ENCODE measurements at regions not wholly inside any gene's neighbourhood (a gene's known extent, or its start where the extent isn't known, plus 50 kb on each side); places are given as distances from the start of the nearest gene placed in this dataset.

DNA sequence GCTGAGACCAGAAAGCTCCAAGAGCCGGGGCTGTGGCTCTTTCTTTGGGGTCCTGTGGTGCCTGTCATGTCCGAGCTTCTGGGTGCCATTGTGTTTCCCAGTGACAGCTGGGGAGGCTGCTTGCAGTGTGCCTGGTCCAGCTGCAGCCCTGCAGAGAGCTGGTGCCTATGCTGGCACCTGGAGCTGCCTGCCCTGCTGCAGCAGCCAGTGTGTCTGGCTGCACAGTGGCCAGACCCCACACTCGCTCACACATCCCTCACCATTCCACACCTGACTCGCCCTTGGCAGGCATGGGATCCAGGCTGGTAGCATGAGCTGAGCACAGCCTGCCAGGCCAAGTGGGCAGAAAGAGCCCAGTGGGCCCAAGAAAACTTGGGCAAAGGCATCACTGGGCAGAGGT is 635.1 kb upstream of the SEMA3D start:
- CTCF ChIA-PET: interaction anchor here (0.8 to 1.8 kb wide), 4 partner anchors 8 to 17 kb away, joined by 3 to 6 read pairs (median 5); no protein-coding TSS in a partner anchor
- no peak for DNase-seq (ENCODE audit: extremely low spot score)
- POLR2A ChIA-PET: no interaction called here
- TF ChIP-seq, protein P1, sequence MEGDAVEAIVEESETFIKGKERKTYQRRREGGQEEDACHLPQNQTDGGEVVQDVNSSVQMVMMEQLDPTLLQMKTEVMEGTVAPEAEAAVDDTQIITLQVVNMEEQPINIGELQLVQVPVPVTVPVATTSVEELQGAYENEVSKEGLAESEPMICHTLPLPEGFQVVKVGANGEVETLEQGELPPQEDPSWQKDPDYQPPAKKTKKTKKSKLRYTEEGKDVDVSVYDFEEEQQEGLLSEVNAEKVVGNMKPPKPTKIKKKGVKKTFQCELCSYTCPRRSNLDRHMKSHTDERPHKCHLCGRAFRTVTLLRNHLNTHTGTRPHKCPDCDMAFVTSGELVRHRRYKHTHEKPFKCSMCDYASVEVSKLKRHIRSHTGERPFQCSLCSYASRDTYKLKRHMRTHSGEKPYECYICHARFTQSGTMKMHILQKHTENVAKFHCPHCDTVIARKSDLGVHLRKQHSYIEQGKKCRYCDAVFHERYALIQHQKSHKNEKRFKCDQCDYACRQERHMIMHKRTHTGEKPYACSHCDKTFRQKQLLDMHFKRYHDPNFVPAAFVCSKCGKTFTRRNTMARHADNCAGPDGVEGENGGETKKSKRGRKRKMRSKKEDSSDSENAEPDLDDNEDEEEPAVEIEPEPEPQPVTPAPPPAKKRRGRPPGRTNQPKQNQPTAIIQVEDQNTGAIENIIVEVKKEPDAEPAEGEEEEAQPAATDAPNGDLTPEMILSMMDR (IDR thresholded peaks at IDR 0.05; ENCODE audit: control extremely low read depth, extremely low read depth, low read depth, missing control alignments): no peak

DNA sequence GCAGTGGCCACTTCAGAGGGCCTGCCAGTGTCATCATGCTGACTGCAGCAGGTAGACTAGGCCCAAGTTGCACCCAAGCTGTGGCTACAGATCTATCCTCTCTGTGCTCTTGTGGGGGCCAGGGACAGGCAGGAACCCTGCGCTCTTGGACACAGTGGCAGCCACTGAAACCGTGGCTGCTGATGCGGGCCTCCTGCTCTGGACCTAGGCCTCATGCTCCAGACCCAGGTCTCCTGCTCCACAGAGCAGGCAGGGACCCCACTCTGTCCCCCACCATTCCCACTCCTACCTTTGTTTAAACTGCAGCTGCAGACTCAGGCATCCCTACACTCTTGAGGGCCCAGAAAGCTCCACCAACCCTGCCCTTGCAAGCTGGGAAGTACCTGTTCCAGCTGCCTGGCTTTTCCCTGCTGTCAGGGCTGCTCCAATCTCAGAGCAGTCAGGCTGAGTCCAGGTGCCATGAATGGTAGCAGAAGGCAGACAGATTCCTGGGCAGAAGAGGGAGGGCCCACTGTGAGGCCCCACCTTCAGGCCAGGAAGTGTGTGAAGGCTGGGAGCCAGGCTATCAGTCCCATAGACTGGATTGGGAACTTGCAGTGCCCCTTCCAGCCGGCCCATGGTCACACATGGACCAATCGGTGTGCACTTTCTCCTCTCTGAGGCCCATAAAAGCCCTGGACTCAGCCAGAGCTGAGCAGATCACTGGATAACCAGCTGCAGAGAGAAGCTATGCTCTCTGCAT is 634.0 kb upstream of the SEMA3D start:
- no peak for DNase-seq (ENCODE audit: extremely low spot score)
- ChIA-PET CTCF (interaction anchor here (0.8 to 1.8 kb wide), 4 partner anchors 9 to 18 kb away, joined by 3 to 6 read pairs (median 5); no protein-coding TSS in a partner anchor), POLR2A (no interaction called here)
- TF ChIP-seq, protein P1 (IDR thresholded peaks at IDR 0.05; ENCODE audit: control extremely low read depth, extremely low read depth, low read depth, missing control alignments): no peak

DNA sequence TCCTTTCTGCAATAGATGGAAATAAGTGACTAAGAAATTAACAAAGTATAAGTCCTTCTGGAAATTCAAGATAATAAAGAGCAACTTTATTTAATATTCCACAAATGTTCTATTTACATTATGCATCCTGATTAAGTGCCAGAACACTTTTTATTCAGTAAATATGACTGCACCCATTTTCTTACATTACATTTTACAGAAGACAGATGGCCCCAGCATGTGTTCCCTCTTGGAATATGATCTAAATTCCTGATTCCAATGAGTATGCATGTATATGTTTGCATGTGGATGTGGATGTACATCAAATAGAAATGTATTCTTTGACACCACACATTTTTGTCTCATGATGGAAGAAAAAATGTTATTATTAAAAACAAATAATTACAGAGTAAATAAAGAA is 628.7 kb upstream of the SEMA3D start:
- no peak for DNase-seq (ENCODE audit: extremely low spot score)
- CTCF ChIA-PET: no interaction called here
- POLR2A ChIA-PET: no interaction called here
- TF ChIP-seq, protein P1 (IDR thresholded peaks at IDR 0.05; ENCODE audit: control extremely low read depth, extremely low read depth, low read depth, missing control alignments): no peak

DNA sequence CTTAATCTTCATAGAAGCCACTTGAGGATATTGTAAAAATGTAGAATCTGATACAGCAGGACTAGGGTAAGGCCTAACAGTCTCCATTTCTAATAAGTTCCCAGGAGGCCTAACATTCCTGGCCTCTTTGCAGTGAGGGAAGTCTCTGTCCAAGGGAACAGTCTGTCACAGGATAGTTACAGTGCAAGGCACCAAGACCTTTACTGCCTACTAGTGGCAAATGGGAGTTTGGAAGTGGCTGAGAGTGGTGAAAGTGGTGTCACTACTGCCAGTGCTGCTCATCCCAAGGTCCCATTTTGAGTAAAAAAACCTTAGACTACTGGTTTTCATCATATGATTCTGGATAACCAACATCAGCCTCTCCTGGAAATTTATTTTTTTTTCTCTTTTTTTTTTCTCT is 619.5 kb upstream of the SEMA3D start:
- ChIA-PET POLR2A (no interaction called here), CTCF (no interaction called here)
- DNase-seq (ENCODE audit: extremely low spot score): no peak
- TF ChIP-seq, protein P1 (IDR thresholded peaks at IDR 0.05; ENCODE audit: control extremely low read depth, extremely low read depth, low read depth, missing control alignments): no peak

DNA sequence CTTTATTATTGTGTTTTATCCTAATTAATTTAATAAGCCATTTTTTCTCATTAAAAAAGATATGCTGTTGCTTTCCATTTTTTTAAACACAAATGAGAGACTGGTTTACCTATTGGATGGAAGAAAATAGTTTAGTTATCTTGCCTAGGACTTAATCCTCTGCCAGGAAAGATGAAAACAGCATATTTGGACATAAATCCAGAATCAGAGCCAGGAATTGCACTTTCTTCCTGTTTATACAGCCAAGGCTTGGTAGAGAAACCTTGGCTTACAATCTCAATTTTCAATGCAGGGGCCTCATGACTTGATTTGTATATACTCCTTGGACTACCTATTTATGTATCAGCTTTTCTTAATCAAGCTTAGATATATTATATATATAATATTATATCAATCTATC is 618.8 kb upstream of the SEMA3D start:
- TF ChIP-seq, protein P1 (IDR thresholded peaks at IDR 0.05; ENCODE audit: control extremely low read depth, extremely low read depth, low read depth, missing control alignments): no peak
- POLR2A ChIA-PET: no interaction called here
- CTCF ChIA-PET: no interaction called here
- no peak for DNase-seq (ENCODE audit: extremely low spot score)

DNA sequence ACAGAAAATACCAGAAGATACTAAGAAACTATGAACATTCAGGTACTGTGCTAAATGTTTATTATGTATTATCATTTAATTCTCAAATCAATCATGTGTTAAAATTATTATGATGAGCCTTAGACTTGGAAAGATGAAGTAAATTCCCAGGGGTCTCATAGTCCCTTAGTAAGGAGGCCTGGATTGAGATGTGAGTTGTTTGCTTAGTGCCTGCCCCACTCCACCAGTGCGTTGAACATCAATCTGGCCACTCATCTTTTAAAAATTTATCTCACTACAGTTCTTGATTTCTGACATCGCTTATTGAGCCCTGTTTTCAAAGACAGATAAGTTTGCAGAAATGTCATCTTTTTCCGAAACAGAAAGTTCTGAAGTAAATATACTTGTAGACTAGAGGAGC is 618.4 kb upstream of the SEMA3D start:
- POLR2A ChIA-PET: no interaction called here
- TF ChIP-seq, protein P1 (IDR thresholded peaks at IDR 0.05; ENCODE audit: control extremely low read depth, extremely low read depth, low read depth, missing control alignments): no peak
- DNase-seq (ENCODE audit: extremely low spot score): no peak
- CTCF ChIA-PET: no interaction called here

Measured in GM10248 (cell line).